ENCODE measurements at regions not wholly inside any gene's neighbourhood (a gene's known extent, or its start where the extent isn't known, plus 50 kb on each side); places are given as distances from the start of the nearest gene placed in this dataset.
"Not testable (repeated sequence)": the region's sequence is repeated elsewhere in the genome, so short reads cannot be mapped to it uniquely, and the experiment has no call there.

- not testable (repeated sequence) for DNase-seq (ENCODE audit: low read depth)
These were observed 53.6 kb downstream of the SRGAP2 start for GRCh38 chr1:206256935-206257334.

DNA sequence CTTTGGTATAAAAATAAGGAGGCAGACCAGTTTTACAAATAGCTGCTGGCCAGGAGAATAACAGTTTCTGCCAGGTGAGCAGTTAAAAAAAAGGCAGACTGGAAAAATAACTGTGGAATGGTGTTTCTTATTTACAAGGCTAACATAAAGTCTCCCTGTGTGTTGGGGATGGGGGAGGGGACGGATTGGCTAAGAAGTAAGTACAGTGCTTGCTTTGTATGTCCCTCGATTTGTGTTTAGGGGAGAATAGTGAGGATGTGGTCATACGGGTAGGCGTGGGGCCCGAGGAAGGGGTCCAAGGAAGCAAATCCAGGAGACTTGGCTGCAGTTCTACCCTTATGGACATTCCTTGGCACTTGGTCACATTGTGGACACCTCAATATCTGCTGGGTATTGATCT lies 58.1 kb downstream of the SRGAP2 start:
- DNase-seq (ENCODE audit: low read depth) = not testable (repeated sequence)

GRCh38 chr1:206262424-206262823 lies 59.1 kb downstream of the SRGAP2 start:
- DNase-seq (ENCODE audit: low read depth) = not testable (repeated sequence)

DNA sequence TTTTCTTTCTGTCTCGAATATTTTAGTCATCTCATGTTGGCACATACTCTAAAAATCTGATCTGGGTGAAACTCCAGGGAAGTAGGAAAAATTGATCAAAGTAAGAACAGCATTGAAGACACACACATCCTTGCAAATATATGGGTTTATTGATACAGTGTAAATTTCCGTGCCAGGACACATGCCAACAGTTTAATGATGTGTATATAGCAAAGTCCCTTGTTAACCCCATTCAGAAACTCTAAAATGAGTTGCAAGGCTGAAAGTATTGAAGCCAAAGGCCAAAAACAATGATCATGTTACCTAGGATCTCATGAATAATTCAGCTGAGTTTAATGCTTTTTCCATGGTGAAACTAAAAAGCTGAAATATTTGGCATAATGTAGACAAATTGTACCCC lies 61.6 kb downstream of the SRGAP2 start:
- DNase-seq (ENCODE audit: low read depth) = not testable (repeated sequence)

- not testable (repeated sequence) for DNase-seq (ENCODE audit: low read depth)
These were observed 67.8 kb downstream of the SRGAP2 start for GRCh38 chr1:206271153-206271552.

GRCh38 chr1:206273104-206273503 lies 69.8 kb downstream of the SRGAP2 start:
- not testable (repeated sequence) for DNase-seq (ENCODE audit: low read depth)

GRCh38 chr1:206276143-206276542 lies 72.8 kb downstream of the SRGAP2 start:
- DNase-seq (ENCODE audit: low read depth) = not testable (repeated sequence)

GRCh38 chr1:206278683-206279082 lies 75.3 kb downstream of the SRGAP2 start:
- DNase-seq (ENCODE audit: low read depth) = peak; percentile 41

DNA sequence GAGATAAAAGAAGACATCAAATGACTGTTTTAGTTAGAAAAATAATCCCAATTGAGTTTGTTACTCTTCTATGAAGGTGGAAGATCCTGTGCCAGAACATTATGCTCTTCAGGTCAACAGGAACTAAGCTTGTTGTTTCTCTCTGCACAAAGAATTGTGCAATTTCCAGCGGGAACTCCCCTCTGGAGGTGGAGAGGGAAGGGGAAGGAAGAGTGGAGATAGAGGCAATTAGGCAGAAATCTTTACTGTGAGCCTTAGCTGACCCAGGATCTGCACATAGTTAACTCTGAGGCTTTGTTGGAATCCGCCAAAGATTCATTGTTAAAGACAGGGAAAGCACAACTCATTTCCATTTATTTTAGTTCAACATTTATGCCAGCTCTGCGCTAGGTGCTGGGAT lies 77.3 kb downstream of the SRGAP2 start:
- DNase-seq (ENCODE audit: low read depth) = not testable (repeated sequence)

- not testable (repeated sequence) for DNase-seq (ENCODE audit: low read depth)
These were observed 78.7 kb downstream of the SRGAP2 start for GRCh38 chr1:206281912-206282654.

DNA sequence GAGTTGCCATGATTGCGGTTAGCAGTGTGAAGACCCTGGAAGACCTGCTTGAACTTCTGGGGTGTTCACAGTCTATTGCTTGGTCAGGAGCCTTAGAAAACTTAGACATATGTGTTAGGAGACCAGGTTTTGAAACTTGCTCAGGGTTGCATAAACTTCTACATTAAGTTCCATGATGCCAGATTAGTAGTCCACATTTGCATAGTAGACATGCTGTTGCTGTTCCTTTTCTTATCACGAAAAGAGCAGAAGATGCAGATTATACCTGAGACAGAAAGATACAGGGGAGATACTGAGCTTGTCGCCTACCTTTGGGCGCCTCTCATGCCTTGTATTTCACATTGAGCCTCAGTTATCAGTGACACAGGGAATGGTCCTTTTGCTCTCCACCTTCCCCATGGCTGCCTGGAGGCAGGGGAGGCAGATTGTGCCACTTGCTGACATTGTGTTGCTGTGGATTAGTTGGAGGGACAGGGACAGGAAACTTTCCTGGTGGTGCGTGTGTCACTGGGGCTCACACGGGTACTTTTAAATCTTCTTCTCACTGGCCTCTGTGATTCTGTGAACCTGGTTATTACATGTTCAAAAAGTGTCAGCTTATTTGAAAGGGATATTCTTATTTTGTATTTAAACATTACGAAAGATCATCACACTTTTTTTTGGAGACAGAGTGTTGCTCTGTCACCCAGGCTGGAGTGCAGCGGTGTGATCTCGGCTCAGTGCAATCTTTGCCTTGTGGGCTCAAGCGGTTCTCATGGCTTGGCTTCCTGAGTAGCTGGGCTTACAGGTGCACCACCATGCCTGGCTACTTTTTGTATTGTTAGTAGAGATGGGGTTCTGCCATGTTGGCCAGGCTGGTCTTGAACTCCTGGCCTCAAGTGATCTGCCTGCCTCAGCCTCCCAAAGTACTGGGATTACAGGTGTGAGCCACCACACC lies 82.0 kb downstream of the SRGAP2 start:
- DNase-seq (ENCODE audit: low read depth) = not testable (repeated sequence)

DNA sequence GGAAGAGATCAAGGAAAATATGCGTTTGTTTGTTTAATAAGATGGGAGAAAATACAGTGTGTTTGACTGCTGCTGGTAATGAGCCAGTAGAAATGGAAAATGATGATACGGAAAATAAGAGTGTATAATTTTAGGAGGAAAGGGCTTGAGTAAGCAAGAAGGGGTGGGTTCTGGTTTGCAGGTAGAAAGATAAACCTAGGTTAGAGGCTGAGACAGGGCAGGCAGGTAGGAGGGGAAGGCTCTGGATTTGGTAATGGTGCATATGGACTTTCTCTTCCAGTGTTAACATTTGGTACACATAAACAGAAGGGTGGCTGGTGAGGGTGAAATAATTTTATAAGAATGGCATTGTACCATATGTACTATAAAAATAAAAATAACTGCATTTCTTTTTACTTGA lies 84.4 kb downstream of the SRGAP2 start:
- not testable (repeated sequence) for DNase-seq (ENCODE audit: low read depth)

DNA sequence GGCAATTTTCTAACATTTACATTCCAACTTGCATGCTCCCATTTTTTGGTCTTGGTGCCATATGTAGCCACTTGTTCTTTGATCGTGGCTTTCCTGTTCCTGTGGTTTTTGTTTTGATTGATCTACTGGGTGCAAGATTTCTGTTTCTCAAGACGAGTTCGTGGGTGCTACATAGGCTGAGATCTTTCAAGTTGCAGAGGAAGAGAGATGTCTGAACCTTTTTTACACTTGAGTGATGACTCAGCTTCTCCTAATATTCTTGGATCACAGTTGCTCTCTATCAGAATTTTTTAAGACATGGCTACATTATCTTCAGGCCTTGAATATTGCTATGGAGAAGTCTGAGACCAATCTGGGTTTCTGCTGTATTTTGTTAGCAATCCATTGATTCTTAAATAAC lies 85.1 kb downstream of the SRGAP2 start:
- DNase-seq (ENCODE audit: low read depth) = not testable (repeated sequence)

DNA sequence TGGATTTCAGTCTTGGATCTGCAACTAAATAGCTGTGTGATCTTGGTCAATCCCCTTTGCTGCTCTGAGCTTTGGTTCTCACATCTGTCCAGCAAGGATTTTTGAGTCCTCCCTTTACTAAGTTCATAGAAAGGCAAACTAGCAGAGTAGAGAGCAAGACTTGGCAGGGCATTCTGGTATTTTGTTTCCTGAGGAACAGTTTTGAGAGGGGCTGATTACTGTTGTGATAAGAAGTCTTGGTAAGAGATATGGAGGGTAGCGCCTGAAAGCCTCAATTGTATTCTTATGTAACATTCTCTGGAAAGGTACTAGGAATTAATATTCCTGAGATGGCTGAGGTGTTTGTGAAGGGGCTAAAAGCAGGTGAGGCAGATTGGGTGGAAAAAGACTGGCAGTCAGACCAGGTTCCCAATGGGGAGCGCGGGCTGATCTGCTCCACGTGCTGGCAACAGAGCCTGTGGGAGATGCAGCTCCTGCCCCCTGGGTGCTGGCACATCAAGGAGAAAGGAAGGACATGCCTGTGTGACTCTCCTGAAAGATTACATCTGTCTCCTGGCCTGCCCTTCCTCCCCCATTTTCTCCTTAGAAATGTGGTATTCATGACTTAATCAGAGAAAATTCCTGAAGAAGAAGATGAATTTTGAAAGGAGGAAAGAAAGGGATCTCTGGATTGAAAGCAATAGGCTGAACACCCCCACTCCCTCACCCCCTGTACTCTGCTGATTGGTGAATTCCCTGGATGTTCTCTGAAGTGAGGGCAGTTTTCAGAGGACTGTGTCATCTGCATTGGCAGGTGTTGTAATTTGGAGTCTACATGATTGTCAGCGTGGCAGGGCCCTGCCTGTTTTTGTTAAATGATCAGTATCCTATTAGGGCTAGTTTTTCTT lies 94.0 kb downstream of the SRGAP2 start:
- DNase-seq (ENCODE audit: low read depth) = not testable (repeated sequence)

GRCh38 chr1:206298032-206298392 lies 94.7 kb downstream of the SRGAP2 start:
- DNase-seq (ENCODE audit: low read depth) = not testable (repeated sequence)

DNA sequence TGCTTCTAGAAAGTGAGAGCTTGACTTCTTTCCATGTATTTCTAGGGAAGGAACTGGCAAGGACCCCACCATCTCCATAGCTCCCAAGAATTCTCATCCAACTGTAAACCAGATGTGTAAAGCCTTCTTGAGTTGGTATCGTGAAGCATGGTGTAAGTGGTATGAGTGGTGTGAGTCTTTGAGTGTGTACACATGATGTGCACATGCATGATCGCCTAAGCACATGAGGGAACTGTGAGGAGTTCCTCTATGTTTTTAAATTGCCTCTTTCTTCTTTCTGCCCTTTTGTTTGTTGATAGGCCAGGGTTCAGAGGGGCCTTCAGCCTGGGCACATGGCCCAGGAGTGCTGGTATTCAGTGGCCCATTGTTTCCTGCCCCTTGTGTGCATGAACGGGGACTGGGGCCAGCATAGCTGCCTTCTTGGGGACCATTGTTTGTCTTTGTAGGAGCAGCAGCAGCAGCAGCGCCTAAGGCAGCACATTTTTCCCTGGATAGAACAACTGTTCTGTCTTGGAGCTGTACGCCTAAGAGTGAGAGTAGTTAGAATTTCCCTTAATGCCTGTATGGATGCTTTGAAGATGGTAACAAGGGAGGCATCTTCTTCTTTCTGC lies 95.9 kb downstream of the SRGAP2 start:
- not testable (repeated sequence) for DNase-seq (ENCODE audit: low read depth)

GRCh38 chr1:206299942-206300341 lies 96.6 kb downstream of the SRGAP2 start:
- DNase-seq (ENCODE audit: low read depth) = not testable (repeated sequence)

- DNase-seq (ENCODE audit: low read depth) = not testable (repeated sequence)
These were observed 98.7 kb downstream of the SRGAP2 start for GRCh38 chr1:206302056-206302455.

- DNase-seq (ENCODE audit: low read depth) = not testable (repeated sequence)
These were observed 104.1 kb downstream of the SRGAP2 start for GRCh38 chr1:206307442-206307841.

- DNase-seq (ENCODE audit: low read depth) = not testable (repeated sequence)
These were observed 107.6 kb downstream of the SRGAP2 start for GRCh38 chr1:206310948-206311347.

Measured in myocyte (in vitro differentiated cells).